H1 (cell line): ENCODE measurements at regions not wholly inside any gene's neighbourhood (a gene's known extent, or its start where the extent isn't known, plus 50 kb on each side); places are given as distances from the start of the nearest gene placed in this dataset.

Experiments
- CTCF ChIA-PET: fragments of 300-600 bp; sonication (Branson Sonifier 250); formaldehyde crosslinking; loops from one replicate; lab custom pipeline; 2021; ENCODE audit not compliant: partially characterized antibody; lab: Charles Lee
- POLR2A ChIA-PET: fragments of 300-600 bp; sonication (Branson Sonifier 250); formaldehyde crosslinking; loops from one replicate; lab custom pipeline; 2021; ENCODE audit warnings: inconsistent platforms; ENCODE audit not compliant: partially characterized antibody; lab: Charles Lee
- DNase-seq, 2 experiments: peaks; one replicate each; pipeline versions ENCODE4 v3.0.0 to v3.0.0-alpha.2; 2010 to 2022; ENCODE audit warnings: low spot score in 2 of 2, low read depth in 1 of 2, mixed read lengths in 1 of 2
- FAIRE-seq: peaks from 2 replicates; lab custom pipeline; 2011; peaks lifted over from hg19 to GRCh38; lab: Jason Lieb, UNC
- H2AFZ ChIP-seq: 2 replicates; pipeline ENCODE4 v1.8.1; 2012; ENCODE audit warnings: low read length, inconsistent platforms
- H2AK5ac ChIP-seq: 2 replicates; pipeline ENCODE4 v1.6.1; 2013; ENCODE audit warnings: low read depth, low read length
- H2BK120ac ChIP-seq: replicated peaks from 2 replicates; pipeline ENCODE3; 2013; ENCODE audit warnings: low read depth, low read length, inconsistent platforms
- H2BK12ac ChIP-seq: 2 replicates; pipeline ENCODE4 v1.6.1; 2013; ENCODE audit warnings: low read depth, low read length
- H2BK15ac ChIP-seq: 2 replicates; pipeline ENCODE4 v1.6.1; 2013; ENCODE audit warnings: low read length
- H2BK20ac ChIP-seq: 2 replicates; pipeline ENCODE4 v1.6.1; 2013; ENCODE audit warnings: low read length
- H2BK5ac ChIP-seq: 2 replicates; pipeline ENCODE4 v1.6.1; 2013; ENCODE audit warnings: low read depth, low read length
- H3K14ac ChIP-seq: 2 replicates; pipeline ENCODE4 v1.6.1; 2013; ENCODE audit warnings: inconsistent platforms; ENCODE audit not compliant: insufficient read length
- H3K18ac ChIP-seq: 2 replicates; pipeline ENCODE4 v1.6.1; 2013; ENCODE audit warnings: low read length; ENCODE audit errors: extremely low read depth
- H3K23ac ChIP-seq: 2 replicates; pipeline ENCODE4 v1.6.1; 2013; ENCODE audit warnings: inconsistent platforms; ENCODE audit not compliant: insufficient read length
- H3K23me2 ChIP-seq: 2 replicates; pipeline ENCODE4 v1.6.1; 2013; ENCODE audit warnings: low read depth, low read length
- H3K27ac ChIP-seq: 2 replicates; pipeline ENCODE4 v1.6.1; 2011; ENCODE audit warnings: low read depth, low read length, inconsistent platforms
- H3K27me3 ChIP-seq, 4 experiments: replicated peaks in 1 of 4; 1 replicate in 1 of 4; 2 replicates in 3 of 4; pipeline versions ENCODE4 v1.6.1 to v1.8.1; 2011 to 2013; ENCODE audit warnings: low read length in 3 of 4, mild to moderate bottlenecking in 3 of 4, inconsistent platforms in 2 of 4, mixed read lengths in 2 of 4, moderate library complexity in 1 of 4; ENCODE audit not compliant: control insufficient read depth in 3 of 4, insufficient read depth in 3 of 4; ENCODE audit errors: extremely low read depth in 1 of 4
- H3K36me3 ChIP-seq, 4 experiments: 2 replicates each; pipeline versions ENCODE4 v1.6.1 to v1.8.1; 2011 to 2013; ENCODE audit warnings: mild to moderate bottlenecking in 4 of 4, low read length in 3 of 4, moderate library complexity in 2 of 4, control low read depth in 1 of 4, inconsistent platforms in 1 of 4; ENCODE audit not compliant: insufficient read depth in 4 of 4, control insufficient read depth in 2 of 4
- H3K4ac ChIP-seq: replicated peaks from 2 replicates; pipeline ENCODE3; 2013; ENCODE audit warnings: low read length, low read depth, mixed read lengths, inconsistent platforms; ENCODE audit not compliant: insufficient read length
- H3K4me1 ChIP-seq, 4 experiments: replicated peaks in 1 of 4; 1 replicate in 1 of 4; 2 replicates in 3 of 4; pipeline versions ENCODE4 v1.6.1 to v1.8.1; 2011 to 2013; ENCODE audit warnings: low read length in 3 of 4, inconsistent platforms in 2 of 4, mixed read lengths in 1 of 4; ENCODE audit not compliant: insufficient read depth in 4 of 4, control insufficient read depth in 3 of 4
- H3K4me2 ChIP-seq, 2 experiments: 2 replicates each; pipeline versions ENCODE4 v1.6.1 to v1.8.1; 2011 to 2013; ENCODE audit warnings: low read depth in 2 of 2, low read length in 2 of 2, control low read depth in 1 of 2, inconsistent platforms in 1 of 2, mild to moderate bottlenecking in 1 of 2; ENCODE audit not compliant: insufficient read depth in 1 of 2
- H3K4me3 ChIP-seq, 4 experiments: fragments of 200-600, 300-600 bp in 1 of 4; sonication (generic), shearing (Covaris generic), sonication (Bioruptor Twin) in 1 of 4; 2 replicates each; pipeline versions ENCODE4 v1.5.1 to v1.8.1; 2011 to 2016; ENCODE audit warnings: low read length in 4 of 4, low read depth in 3 of 4, control low read depth in 2 of 4, inconsistent platforms in 2 of 4, mild to moderate bottlenecking in 2 of 4, mixed read lengths in 1 of 4, moderate library complexity in 1 of 4; ENCODE audit not compliant: insufficient read depth in 2 of 4; ENCODE audit errors: extremely low read depth in 1 of 4
- H3K56ac ChIP-seq: replicated peaks from 2 replicates; pipeline ENCODE3; 2013; ENCODE audit warnings: low read depth, mild to moderate bottlenecking, mixed read lengths, low read length, inconsistent platforms; ENCODE audit not compliant: insufficient read length
- H3K79me1 ChIP-seq: 2 replicates; pipeline ENCODE4 v1.6.1; 2013; ENCODE audit warnings: low read depth, low read length, control low read depth
- H3K79me2 ChIP-seq, 2 experiments: 2 replicates each; pipeline versions ENCODE4 v1.6.1 to v1.8.1; 2012 to 2013; ENCODE audit warnings: low read length in 2 of 2, mild to moderate bottlenecking in 2 of 2, inconsistent platforms in 1 of 2; ENCODE audit not compliant: insufficient read depth in 2 of 2, control insufficient read depth in 1 of 2
- H3K9ac ChIP-seq, 4 experiments: replicated peaks in 1 of 4; 1 replicate in 1 of 4; 2 replicates in 3 of 4; pipeline versions ENCODE4 v1.6.1 to v1.8.1; 2011 to 2013; ENCODE audit warnings: low read depth in 3 of 4, low read length in 3 of 4, control low read depth in 2 of 4, mild to moderate bottlenecking in 2 of 4, moderate library complexity in 2 of 4, inconsistent platforms in 1 of 4; ENCODE audit errors: extremely low read depth in 1 of 4
- H3K9me3 ChIP-seq, 2 experiments: 2 replicates each; pipeline versions ENCODE4 v1.6.1 to v1.8.1; 2012 to 2013; ENCODE audit warnings: mild to moderate bottlenecking in 2 of 2, moderate library complexity in 2 of 2, control low read depth in 1 of 2, inconsistent platforms in 1 of 2, low read depth in 1 of 2, low read length in 1 of 2, mixed read lengths in 1 of 2; ENCODE audit not compliant: insufficient read depth in 2 of 2
- H4K20me1 ChIP-seq, 2 experiments: replicated peaks in 1 of 2; 2 replicates each; pipeline versions ENCODE3 to v1.8.1; 2011 to 2013; ENCODE audit warnings: inconsistent platforms in 2 of 2, low read length in 2 of 2, mild to moderate bottlenecking in 1 of 2; ENCODE audit not compliant: insufficient read depth in 2 of 2, control insufficient read depth in 1 of 2
- H4K5ac ChIP-seq: 2 replicates; pipeline ENCODE4 v1.6.1; 2013; ENCODE audit warnings: low read length, low read depth, mixed read lengths, inconsistent platforms; ENCODE audit not compliant: insufficient read length
- H4K8ac ChIP-seq: 2 replicates; pipeline ENCODE4 v1.8.0; 2013; ENCODE audit warnings: mild to moderate bottlenecking, moderate library complexity, low read length, inconsistent platforms; ENCODE audit not compliant: insufficient read depth; ENCODE audit errors: extremely low read depth
- H4K91ac ChIP-seq: replicated peaks from 2 replicates; pipeline ENCODE3; 2013; ENCODE audit warnings: low read length, mixed read lengths, inconsistent platforms; ENCODE audit not compliant: insufficient read length
- GTF2F1 ChIP-seq: IDR thresholded peaks from 2 replicates; pipeline ENCODE4 v1.6.1; 2012; ENCODE audit warnings: low read depth, low read length, improper control_type of control experiment, borderline replicate concordance
- RNF2 ChIP-seq: fragments of 200-900, 300-1000 bp; sonication (generic); IDR thresholded peaks from 2 replicates; pipeline ENCODE4 v1.7.1; 2016; ENCODE audit warnings: borderline replicate concordance, low read depth, mild to moderate bottlenecking, antibody characterized with exemption, low read length; ENCODE audit not compliant: poor library complexity, severe bottlenecking; ENCODE audit errors: missing control alignments
- WGBS, 2 experiments: shearing (Covaris generic) in 1 of 2; methylation state at CpG; one replicate each; pipeline versions ENCODE4 v1.1.6 to v1.1.7; 2013 to 2015; ENCODE audit warnings: low lambda C conversion rate in 2 of 2, mixed read lengths in 2 of 2, inconsistent platforms in 1 of 2, low coverage in 1 of 2, missing lambda C conversion rate in 1 of 2; ENCODE audit not compliant: insufficient replicate concordance in 2 of 2, insufficient coverage in 1 of 2, insufficient read length in 1 of 2; ENCODE audit errors: extremely low coverage in 1 of 2, missing lambda C conversion rate in 1 of 2; 5-methylcytosine and 5-hydroxymethylcytosine counted together

DNA sequence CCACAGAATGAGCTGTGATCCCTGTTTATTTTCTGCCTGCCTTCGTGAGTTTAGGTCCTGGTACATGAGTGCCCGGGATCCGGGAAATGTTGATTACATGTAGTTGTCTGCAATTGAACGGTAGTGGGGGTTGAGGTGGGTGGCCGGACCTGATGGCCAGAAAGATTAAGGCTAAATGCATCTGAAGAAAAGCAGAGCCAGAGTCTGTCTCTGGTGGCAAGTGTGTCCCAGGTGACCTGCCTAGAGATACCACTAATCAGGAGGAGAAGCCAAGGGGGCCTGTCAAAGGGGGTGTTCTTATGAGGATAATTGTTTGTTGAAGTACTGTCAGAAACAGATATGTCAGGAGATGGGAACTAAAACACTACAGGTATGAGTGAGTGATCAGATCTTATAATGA lies 154.0 kb upstream of the ASIC2 start:
- H3K9ac ChIP-seq = no peak overlapping the region
- no peak for FAIRE-seq
- no peak overlapping the region for H2BK12ac ChIP-seq
- H4K91ac ChIP-seq = no peak overlapping the region
- no peak overlapping the region for H3K4me3 ChIP-seq
- no peak overlapping the region for H2AK5ac ChIP-seq
- H3K23me2 ChIP-seq = no peaks in the 10 kb centered on the region
- H3K27me3 ChIP-seq = peaks cover 1 to 7% (median 5%) of the 10 kb centered on the region in 4 experiments; a peak in 5 of 7 replicates
- no peak overlapping the region for H3K18ac ChIP-seq
- no peak overlapping the region for H4K5ac ChIP-seq
- no peak overlapping the region for H2BK120ac ChIP-seq
- no peak overlapping the region for H3K56ac ChIP-seq
- H3K14ac ChIP-seq = no peak overlapping the region
- POLR2A ChIA-PET = no interaction called here
- H4K20me1 ChIP-seq = no peaks in the 10 kb centered on the region
- no peak overlapping the region for H2BK15ac ChIP-seq
- H3K23ac ChIP-seq = no peak overlapping the region
- TF ChIP-seq RNF2 (no peak), GTF2F1 (no peak)
- H2BK20ac ChIP-seq = no peak overlapping the region
- 79% methylated on average over 5 of the region's 5 CpGs; no CpG with 5 or more reads in 1 of the 2 experiments for WGBS, 2 experiments
- H3K79me2 ChIP-seq = no peaks in the 10 kb centered on the region
- H2AFZ ChIP-seq = no peak overlapping the region
- H3K36me3 ChIP-seq = no peaks in the 10 kb centered on the region
- no peak overlapping the region for H3K27ac ChIP-seq
- H3K9me3 ChIP-seq = peaks cover 10 to 11% of the 10 kb centered on the region in 2 experiments
- H3K79me1 ChIP-seq = no peaks in the 10 kb centered on the region
- DNase-seq = no peak
- H3K4ac ChIP-seq = no peak overlapping the region
- no peak overlapping the region for H3K4me2 ChIP-seq
- H4K8ac ChIP-seq = no peak overlapping the region
- no peak overlapping the region for H2BK5ac ChIP-seq
- CTCF ChIA-PET = interaction anchor here (1.1 to 1.5 kb wide), 2 partner anchors 43 to 74 kb away, joined by 3 to 6 read pairs; no protein-coding TSS in a partner anchor
- H3K4me1 ChIP-seq = peaks cover 0 to 1% (median 0%) of the 10 kb centered on the region in 4 experiments; a peak in 1 of 7 replicates
